IPS-20b (cell line): ENCODE measurements at regions not wholly inside any gene's neighbourhood (a gene's known extent, or its start where the extent isn't known, plus 50 kb on each side); places are given as distances from the start of the nearest gene placed in this dataset.
A peak's percentile ranks its signal among the peaks of the same experiment; 100 is the strongest.
"Not testable (repeated sequence)": the region's sequence is repeated elsewhere in the genome, so short reads cannot be mapped to it uniquely, and the experiment has no call there.

Source experiments
- H3K27ac ChIP-seq: one replicate; pipeline ENCODE4 v1.5.1; 2013; ENCODE audit warnings: low read length
- H3K27me3 ChIP-seq: 2 replicates; pipeline ENCODE4 v1.6.1; 2013; ENCODE audit warnings: mild to moderate bottlenecking, low read length, inconsistent platforms; ENCODE audit not compliant: insufficient read depth
- H3K36me3 ChIP-seq: 2 replicates; pipeline ENCODE4 v1.6.1; 2013; ENCODE audit warnings: low read depth, mild to moderate bottlenecking, inconsistent platforms, low read length, moderate library complexity; ENCODE audit not compliant: insufficient read depth
- H3K4me1 ChIP-seq: 2 replicates; pipeline ENCODE4 v1.6.1; 2013; ENCODE audit warnings: mild to moderate bottlenecking, control low read depth, inconsistent platforms, low read length, moderate library complexity; ENCODE audit not compliant: insufficient read depth
- H3K4me3 ChIP-seq: 2 replicates; pipeline ENCODE4 v1.5.1; 2013; ENCODE audit warnings: mild to moderate bottlenecking, low read length, inconsistent platforms
- H3K9ac ChIP-seq: 2 replicates; pipeline ENCODE4 v1.6.1; 2013; ENCODE audit warnings: low read depth, mild to moderate bottlenecking, inconsistent platforms, low read length, moderate library complexity
- H3K9me3 ChIP-seq: 2 replicates; pipeline ENCODE4 v1.6.1; 2013; ENCODE audit warnings: mild to moderate bottlenecking, low read depth, low read length, inconsistent platforms; ENCODE audit not compliant: insufficient read depth

DNA sequence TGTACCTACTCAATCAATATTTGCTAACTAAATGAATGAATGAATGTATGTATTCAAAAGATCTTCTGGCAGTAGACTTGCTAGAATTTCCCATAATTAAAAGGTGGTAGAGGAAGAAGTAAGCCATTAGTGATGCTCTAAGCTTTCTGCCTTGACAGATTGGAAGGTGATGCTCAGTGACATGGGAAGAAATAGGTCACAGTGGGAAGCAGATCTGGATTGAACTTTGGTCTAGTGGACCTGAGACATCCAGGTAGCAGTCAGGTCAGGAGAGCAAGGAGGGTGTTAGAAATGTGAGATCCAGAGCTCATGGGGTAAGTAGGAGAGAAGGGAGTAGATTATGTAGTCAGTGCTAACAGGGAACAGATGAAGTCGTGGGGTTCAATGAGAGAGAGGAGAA lies 106.4 kb downstream of the SNX5 start:
- no peaks in the 10 kb centered on the region for H3K27me3 ChIP-seq
- H3K27ac ChIP-seq: no peak overlapping the region
- H3K4me1 ChIP-seq: peaks cover 16% of the 10 kb centered on the region; the same call in 1 of the 2 replicates
- no peaks in the 10 kb centered on the region; the same call in 1 of the 2 replicates for H3K9me3 ChIP-seq
- no peak overlapping the region for H3K4me3 ChIP-seq
- H3K36me3 ChIP-seq: no peaks in the 10 kb centered on the region
- no peak overlapping the region for H3K9ac ChIP-seq

DNA sequence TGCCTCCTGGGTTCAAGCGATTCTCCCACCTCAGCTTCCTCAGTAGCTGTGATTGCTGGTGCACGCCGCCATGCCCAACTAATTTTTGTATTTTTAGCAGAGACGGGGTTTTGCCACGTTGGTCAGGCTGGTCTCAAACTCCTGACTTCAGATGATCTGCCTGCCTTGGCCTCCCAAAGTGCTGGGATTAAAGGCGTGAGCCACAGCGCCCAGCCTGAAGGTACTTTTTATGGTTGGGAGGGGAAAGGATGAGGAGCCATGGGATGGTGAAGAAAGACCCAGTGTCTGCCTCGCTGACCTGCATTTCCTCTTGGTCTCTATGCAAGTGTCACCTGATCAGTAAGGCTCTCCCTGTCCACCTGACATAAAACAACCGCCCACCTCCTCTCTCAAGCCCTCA lies 107.0 kb downstream of the SNX5 start:
- not testable (repeated sequence) for H3K36me3 ChIP-seq, H3K27ac ChIP-seq, H3K4me3 ChIP-seq, H3K9me3 ChIP-seq, H3K9ac ChIP-seq, H3K27me3 ChIP-seq
- H3K4me1 ChIP-seq: peaks cover 16% of the 10 kb centered on the region; the same call in 1 of the 2 replicates

DNA sequence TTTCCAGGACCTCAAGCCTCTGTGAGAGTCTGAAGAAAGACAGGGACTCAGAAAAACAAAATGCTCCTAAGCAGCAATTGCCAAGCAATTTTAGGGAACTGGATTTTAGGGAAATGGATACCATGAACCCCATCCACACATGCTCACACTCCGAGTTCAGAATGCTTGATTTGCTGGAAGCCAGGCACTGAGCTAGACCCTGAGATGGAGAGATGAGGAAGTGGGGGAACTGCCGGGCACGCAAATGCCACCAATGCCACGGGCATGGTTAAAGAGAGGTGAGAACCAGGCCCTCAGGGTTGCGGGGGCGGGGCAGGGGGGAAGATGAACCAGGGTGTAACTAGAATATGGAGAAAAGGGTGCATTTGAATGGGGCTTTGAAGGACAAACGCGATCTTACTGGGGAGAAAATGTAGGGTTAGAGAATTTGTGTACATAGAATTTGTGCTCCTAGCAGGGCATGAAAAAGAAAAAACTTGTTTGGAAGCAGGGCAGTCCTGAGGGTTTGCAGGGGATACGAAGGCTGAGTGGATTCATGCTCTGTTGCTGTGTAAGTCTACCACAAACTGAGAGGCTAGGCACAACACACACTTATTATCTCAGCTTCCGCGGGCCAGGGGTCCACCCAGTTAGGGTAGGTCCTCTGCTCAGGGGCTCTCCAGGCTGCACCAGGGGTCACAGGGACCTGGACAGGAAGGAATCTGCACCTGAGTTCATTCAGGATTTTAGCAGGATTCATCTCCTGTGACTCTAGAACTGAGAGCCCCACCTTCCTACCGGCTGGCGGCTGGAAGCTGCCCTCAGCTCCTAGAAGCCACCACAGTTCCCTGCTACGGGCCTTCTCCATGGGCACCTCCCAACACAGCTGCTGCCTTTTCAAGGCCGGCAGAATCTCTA lies 108.0 kb downstream of the SNX5 start:
- Histone ChIP-seq H3K27me3 (no peaks in the 10 kb centered on the region), H3K9me3 (no peaks in the 10 kb centered on the region; the same call in 1 of the 2 replicates), H3K27ac (no peak overlapping the region), H3K9ac (no peak overlapping the region), H3K4me3 (no peak overlapping the region), H3K36me3 (no peaks in the 10 kb centered on the region), H3K4me1 (peaks cover 16% of the 10 kb centered on the region; the same call in 1 of the 2 replicates)

- H3K4me3 ChIP-seq: no peak overlapping the region
- no peak overlapping the region for H3K27ac ChIP-seq
- H3K9ac ChIP-seq: peak overlapping the region; percentile 21; the same call in 1 of the 2 replicates
- peaks cover 16% of the 10 kb centered on the region; the same call in 1 of the 2 replicates for H3K4me1 ChIP-seq
- no peaks in the 10 kb centered on the region for H3K36me3 ChIP-seq
- H3K27me3 ChIP-seq: no peaks in the 10 kb centered on the region
- no peaks in the 10 kb centered on the region; the same call in 1 of the 2 replicates for H3K9me3 ChIP-seq
Observed at GRCh38 chr20:17859616-17860232, 108.9 kb downstream of the SNX5 start.

DNA sequence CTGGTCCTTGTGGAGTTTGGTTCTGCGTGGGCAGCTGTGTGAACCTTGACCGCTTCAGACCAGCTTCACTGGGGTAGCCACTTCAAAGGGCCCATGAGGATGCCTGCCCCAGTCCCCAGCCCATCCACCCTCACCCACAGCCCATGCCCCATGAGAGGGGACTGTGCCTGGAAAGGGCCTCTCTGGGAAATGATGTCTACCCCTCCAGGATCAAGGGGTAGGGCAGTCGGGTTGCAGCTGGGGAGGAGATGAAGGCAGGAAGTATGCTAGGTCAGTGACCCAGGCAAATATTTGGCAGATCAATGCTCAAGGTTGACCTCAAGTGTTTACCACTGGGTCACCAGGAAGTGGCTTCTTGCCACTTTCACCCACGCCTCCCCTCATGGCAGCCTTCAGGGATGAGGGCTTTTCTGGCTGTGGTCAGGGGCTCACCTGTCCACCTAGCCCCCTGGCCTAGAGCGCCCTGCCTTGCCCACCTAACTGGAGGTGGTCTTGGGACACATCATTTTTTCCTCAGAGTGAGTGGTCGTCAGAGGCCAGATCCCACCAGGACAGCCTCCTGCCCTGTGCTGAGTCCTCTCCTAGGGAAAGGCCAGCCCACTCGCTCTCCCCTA lies 109.5 kb downstream of the SNX5 start:
- H3K27me3 ChIP-seq: no peaks in the 10 kb centered on the region
- no peaks in the 10 kb centered on the region; the same call in 1 of the 2 replicates for H3K9me3 ChIP-seq
- peak overlapping the region; percentile 21; the same call in 1 of the 2 replicates for H3K9ac ChIP-seq
- no peak overlapping the region for H3K27ac ChIP-seq
- H3K4me1 ChIP-seq: peaks cover 16% of the 10 kb centered on the region; the same call in 1 of the 2 replicates
- H3K36me3 ChIP-seq: no peaks in the 10 kb centered on the region
- H3K4me3 ChIP-seq: no peak overlapping the region

- no peaks in the 10 kb centered on the region; the same call in 1 of the 2 replicates for H3K9me3 ChIP-seq
- H3K27me3 ChIP-seq: no peaks in the 10 kb centered on the region
- H3K4me1 ChIP-seq: peaks cover 21% of the 10 kb centered on the region
- no peaks in the 10 kb centered on the region for H3K36me3 ChIP-seq
- no peak overlapping the region for H3K4me3 ChIP-seq
- no peak overlapping the region for H3K9ac ChIP-seq
- H3K27ac ChIP-seq: no peak overlapping the region
Observed at GRCh38 chr20:17858450-17859001, 110.1 kb downstream of the SNX5 start.

DNA sequence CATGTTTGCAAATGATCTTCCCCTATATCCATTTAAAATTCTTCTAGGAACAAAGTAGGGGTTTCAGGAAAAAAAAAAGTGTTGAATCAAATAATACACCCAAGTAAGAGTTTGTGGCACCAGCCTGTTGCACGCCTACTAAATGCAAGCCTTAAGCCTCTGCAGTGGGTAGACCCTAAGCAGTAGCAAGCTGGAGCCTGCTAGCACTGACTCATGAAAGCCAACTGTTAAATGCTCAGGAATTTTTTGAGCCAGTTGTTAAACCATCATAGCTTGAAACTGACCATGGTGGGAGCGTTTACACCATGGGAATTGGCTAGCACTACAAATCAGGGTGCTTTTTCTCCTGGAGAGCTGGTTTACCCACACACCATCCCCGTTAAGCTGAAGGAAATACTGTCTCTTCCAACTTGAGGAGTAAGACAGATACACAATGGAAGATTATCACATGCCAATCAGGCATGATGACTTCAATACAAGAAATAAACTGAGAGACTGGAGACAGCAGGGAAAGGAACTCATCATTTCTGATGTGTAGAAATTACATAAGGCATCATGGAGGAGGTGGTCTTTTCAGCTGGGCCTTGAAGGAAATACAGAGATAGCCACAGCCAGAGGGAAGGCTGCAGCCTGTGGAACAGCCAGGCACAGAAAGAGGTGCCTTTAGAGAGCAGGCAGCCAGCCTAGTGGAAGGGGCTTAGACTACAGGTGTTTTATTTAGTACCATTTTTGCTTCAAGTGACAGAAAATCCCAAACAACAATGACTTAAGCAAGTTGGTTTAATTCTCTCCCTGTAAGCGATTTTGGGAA lies 110.8 kb downstream of the SNX5 start:
- no peak overlapping the region for H3K9ac ChIP-seq
- no peak overlapping the region for H3K4me3 ChIP-seq
- peaks cover 24% of the 10 kb centered on the region for H3K4me1 ChIP-seq
- H3K27ac ChIP-seq: no peak overlapping the region
- no peaks in the 10 kb centered on the region for H3K36me3 ChIP-seq
- H3K9me3 ChIP-seq: no peaks in the 10 kb centered on the region; the same call in 1 of the 2 replicates
- no peaks in the 10 kb centered on the region for H3K27me3 ChIP-seq

DNA sequence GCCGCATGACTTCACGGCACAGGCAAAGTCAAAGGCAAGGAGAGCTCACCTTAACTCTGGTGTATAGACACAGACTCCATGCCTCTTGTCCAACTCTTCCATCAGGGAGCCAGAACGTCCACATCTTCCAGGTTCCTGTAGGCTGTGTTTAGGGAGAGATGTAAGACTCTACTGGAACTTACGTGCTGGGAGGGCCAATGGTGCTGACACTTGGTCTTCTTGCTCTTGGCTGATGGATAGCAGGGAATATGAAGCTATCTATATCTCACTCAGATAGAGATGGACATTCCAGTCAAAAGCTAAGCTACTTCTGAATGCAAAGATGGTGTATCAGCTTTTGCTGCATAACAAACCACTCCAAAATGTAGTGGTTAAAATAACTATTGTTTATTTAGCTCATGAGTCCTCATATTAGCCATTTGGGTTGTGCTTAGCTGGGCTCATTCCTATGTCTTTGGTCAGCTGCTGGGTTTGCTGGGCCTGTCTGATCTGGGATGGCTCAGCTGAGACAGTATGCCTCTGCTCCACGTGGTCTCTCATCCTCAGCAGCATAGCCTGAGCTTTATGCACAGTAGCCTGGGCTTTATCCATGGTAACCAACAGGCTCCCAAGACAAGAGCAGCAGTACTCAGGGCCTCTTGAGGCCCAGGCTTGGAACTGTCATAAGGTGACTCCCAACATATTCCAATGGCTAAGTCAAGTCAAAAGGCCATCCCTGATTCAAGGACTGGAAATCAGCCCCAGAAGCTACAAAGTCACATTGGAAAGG lies 111.6 kb downstream of the SNX5 start:
- no peak overlapping the region for H3K27ac ChIP-seq
- H3K36me3 ChIP-seq: no peaks in the 10 kb centered on the region
- no peak overlapping the region for H3K9ac ChIP-seq
- no peak overlapping the region for H3K4me3 ChIP-seq
- no peaks in the 10 kb centered on the region; the same call in 1 of the 2 replicates for H3K9me3 ChIP-seq
- H3K4me1 ChIP-seq: peaks cover 24% of the 10 kb centered on the region
- no peaks in the 10 kb centered on the region for H3K27me3 ChIP-seq

GRCh38 chr20:17856024-17856564 lies 112.5 kb downstream of the SNX5 start:
- peaks cover 24% of the 10 kb centered on the region for H3K4me1 ChIP-seq
- H3K9ac ChIP-seq: no peak overlapping the region
- H3K36me3 ChIP-seq: no peaks in the 10 kb centered on the region
- H3K4me3 ChIP-seq: no peak overlapping the region
- no peaks in the 10 kb centered on the region for H3K27me3 ChIP-seq
- no peaks in the 10 kb centered on the region; the same call in 1 of the 2 replicates for H3K9me3 ChIP-seq
- H3K27ac ChIP-seq: no peak overlapping the region

DNA sequence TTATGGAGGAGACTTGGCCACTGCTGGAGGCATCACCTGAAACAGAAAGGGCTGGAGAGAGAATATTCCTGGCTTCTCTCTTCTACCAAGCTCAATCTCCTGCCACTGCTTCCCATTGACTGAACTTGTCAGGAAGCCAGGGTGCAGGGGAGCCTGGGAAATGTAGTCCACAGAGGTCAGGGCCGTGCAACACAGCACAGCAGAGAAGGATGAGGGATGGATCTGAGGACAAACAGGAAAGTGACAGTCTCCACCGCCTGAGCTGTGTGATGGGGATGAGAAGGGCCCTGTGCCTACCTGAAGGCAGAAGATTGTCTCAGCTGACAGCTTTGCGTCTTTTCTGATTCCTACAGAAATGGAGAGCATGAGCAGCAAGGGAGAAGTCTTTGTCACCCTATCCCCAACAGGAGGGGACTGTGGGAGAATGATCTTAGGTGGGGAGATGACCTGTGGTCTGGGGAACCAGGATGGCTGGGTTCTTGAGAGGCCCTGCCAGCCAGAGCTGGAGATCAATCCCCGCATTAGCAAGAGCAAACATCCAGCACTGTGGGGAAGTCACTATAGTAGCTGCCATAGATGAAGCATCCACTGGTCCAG lies 114.2 kb downstream of the SNX5 start:
- H3K4me1 ChIP-seq: peaks cover 10% of the 10 kb centered on the region
- H3K9me3 ChIP-seq: no peaks in the 10 kb centered on the region; the same call in 1 of the 2 replicates
- no peaks in the 10 kb centered on the region for H3K27me3 ChIP-seq
- H3K4me3 ChIP-seq: no peak overlapping the region
- H3K36me3 ChIP-seq: no peaks in the 10 kb centered on the region
- no peak overlapping the region for H3K27ac ChIP-seq
- no peak overlapping the region for H3K9ac ChIP-seq
